Embryonic facial prominence (tissue), 1 donor: ENCODE measurements at regions not wholly inside any gene's neighbourhood (a gene's known extent, or its start where the extent isn't known, plus 50 kb on each side); places are given as distances from the start of the nearest gene placed in this dataset.

Source experiments
- DNase-seq: peaks from one replicate; pipeline ENCODE4 v3.0.0-alpha.2; 2016; ENCODE audit errors: extremely low spot score

- no peak for DNase-seq
Measured at GRCh38 chr9:121550041-121550440, 50.4 kb upstream of the GGTA1 start.

GRCh38 chr9:121550569-121551512, 51.2 kb upstream of the GGTA1 start:
- DNase-seq, result no peak

GRCh38 chr9:121551985-121552753, 52.5 kb upstream of the GGTA1 start:
- DNase-seq, result no peak

GRCh38 chr9:121556082-121556481, 56.4 kb upstream of the GGTA1 start:
- DNase-seq, result no peak

GRCh38 chr9:121556580-121556979, 56.9 kb upstream of the GGTA1 start:
- no peak for DNase-seq

- peak; percentile 55 for DNase-seq
Measured at GRCh38 chr9:121557581-121558447, 58.2 kb upstream of the GGTA1 start.

- DNase-seq, result no peak
Measured at GRCh38 chr9:121558473-121558872, 58.8 kb upstream of the GGTA1 start.

GRCh38 chr9:121559183-121559582, 59.5 kb upstream of the GGTA1 start:
- no peak for DNase-seq

GRCh38 chr9:121560921-121561320, 61.3 kb upstream of the GGTA1 start:
- no peak for DNase-seq

- DNase-seq, result no peak
Measured at GRCh38 chr9:121561385-121562222, 62.0 kb upstream of the GGTA1 start.

GRCh38 chr9:121562301-121562700, 62.7 kb upstream of the GGTA1 start:
- DNase-seq, result no peak

GRCh38 chr9:121563425-121563824, 63.8 kb upstream of the GGTA1 start:
- DNase-seq, result no peak

GRCh38 chr9:121563881-121564460, 64.3 kb upstream of the GGTA1 start:
- DNase-seq, result no peak

GRCh38 chr9:121564504-121565260, 65.0 kb upstream of the GGTA1 start:
- no peak for DNase-seq

GRCh38 chr9:121566481-121567465, 67.1 kb upstream of the GGTA1 start:
- no peak for DNase-seq

GRCh38 chr9:121567500-121568342, 68.1 kb upstream of the GGTA1 start:
- DNase-seq, result no peak
